OCI-LY3 (cell line): ENCODE measurements at regions not wholly inside any gene's neighbourhood (a gene's known extent, or its start where the extent isn't known, plus 50 kb on each side); places are given as distances from the start of the nearest gene placed in this dataset.
"Not testable (repeated sequence)": the region's sequence is repeated elsewhere in the genome, so short reads cannot be mapped to it uniquely, and the experiment has no call there.

Source experiments
- H2AFZ ChIP-seq: fragments of 200-600, 300-600 bp; shearing (Covaris generic); 2 replicates; pipeline ENCODE4 v1.6.0; 2014; ENCODE audit warnings: antibody characterized with exemption, low read depth, low read length
- H3K27ac ChIP-seq: fragments of 200-600, 300-600 bp; sonication (generic); 2 replicates; pipeline ENCODE4 v1.5.1; 2014; ENCODE audit warnings: mild to moderate bottlenecking, low read length, moderate library complexity, mixed read lengths
- H3K27me3 ChIP-seq: fragments of 200-600, 300-600 bp; sonication (generic); 2 replicates; pipeline ENCODE4 v1.6.1; 2014; ENCODE audit warnings: low read depth, low read length, mixed read lengths
- H3K36me3 ChIP-seq: fragments of 200-600, 300-600 bp; sonication (generic); replicated peaks from 2 replicates; pipeline ENCODE3; 2014; ENCODE audit warnings: low read depth, low read length, mixed read lengths
- H3K4me1 ChIP-seq: fragments of 300-600, 200-600 bp; sonication (generic); 2 replicates; pipeline ENCODE4 v1.6.1; 2014; ENCODE audit warnings: low read length, mixed read lengths
- H3K4me2 ChIP-seq: fragments of 200-600, 300-600 bp; sonication (generic); 2 replicates; pipeline ENCODE4 v1.6.1; 2014; ENCODE audit warnings: low read length, mixed read lengths
- H3K4me3 ChIP-seq: fragments of 300-600, 200-600 bp; sonication (generic); 2 replicates; pipeline ENCODE4 v1.5.1; 2014; ENCODE audit warnings: antibody characterized with exemption, mild to moderate bottlenecking, low read length, moderate library complexity
- H3K79me2 ChIP-seq: fragments of 300-600, 200-600 bp; shearing (Covaris generic); 2 replicates; pipeline ENCODE4 v1.6.1; 2014; ENCODE audit warnings: mild to moderate bottlenecking, low read length, mixed read lengths
- H3K9ac ChIP-seq: fragments of 300-600, 200-600 bp; shearing (Covaris generic); 2 replicates; pipeline ENCODE4 v1.6.0; 2014; ENCODE audit warnings: mild to moderate bottlenecking, low read length, moderate library complexity
- H3K9me3 ChIP-seq: fragments of 200-600, 300-600 bp; shearing (Covaris generic); 2 replicates; pipeline ENCODE4 v1.6.1; 2014; ENCODE audit warnings: low read length, mixed read lengths; ENCODE audit not compliant: insufficient read depth
- H4K20me1 ChIP-seq: fragments of 200-600, 300-600 bp; sonication (generic); 2 replicates; pipeline ENCODE4 v1.6.1; 2016; ENCODE audit warnings: low read length, mixed read lengths; ENCODE audit not compliant: insufficient read depth
- CTCF ChIP-seq: fragments of 200-600, 300-600 bp; sonication (generic); IDR thresholded peaks from 2 replicates; pipeline ENCODE4 v1.5.1; 2014; ENCODE audit warnings: antibody characterized with exemption, low read length, low read depth
- EZH2phosphoT487 ChIP-seq: fragments of 200-600 bp; shearing (Covaris generic); IDR thresholded peaks from 2 replicates; pipeline ENCODE4 v1.6.1; 2018; ENCODE audit warnings: antibody characterized with exemption, mixed run types, low read depth

GRCh38 chr21:35163411-35163810, 114.3 kb upstream of the RUNX1 start:
- Histone ChIP-seq H3K4me1 (no peaks in the 10 kb centered on the region), H3K4me3 (no peak overlapping the region)

GRCh38 chr21:35162831-35163230, 113.7 kb upstream of the RUNX1 start:
- Histone ChIP-seq H3K4me2 (no peak overlapping the region), H2AFZ (no peak overlapping the region)

More at GRCh38 chr21:35163411-35163810, 114.3 kb upstream of the RUNX1 start:
- Histone ChIP-seq H3K27ac (no peak overlapping the region), H4K20me1 (no peaks in the 10 kb centered on the region), H3K27me3 (no peaks in the 10 kb centered on the region), H3K36me3 (no peaks in the 10 kb centered on the region), H3K79me2 (no peaks in the 10 kb centered on the region), H3K4me2 (no peak overlapping the region), H2AFZ (no peak overlapping the region), H3K9me3 (no peaks in the 10 kb centered on the region), H3K9ac (no peak overlapping the region)
- no peak for TF ChIP-seq EZH2phosphoT487
- TF ChIP-seq CTCF: no peak

GRCh38 chr21:35159881-35160280, 110.8 kb upstream of the RUNX1 start:
- no peak overlapping the region for H3K9ac ChIP-seq
- H4K20me1 ChIP-seq: no peaks in the 10 kb centered on the region
- H2AFZ ChIP-seq: no peak overlapping the region
- TF ChIP-seq EZH2phosphoT487: no peak
- TF ChIP-seq CTCF: no peak
- H3K4me3 ChIP-seq: no peak overlapping the region
- no peak overlapping the region for H3K4me2 ChIP-seq
- H3K9me3 ChIP-seq: 0 out of 2 replicates have a peak, but pooled peaks cover 4% of the 10 kb centered on the region
- no peaks in the 10 kb centered on the region for H3K27me3 ChIP-seq
- H3K4me1 ChIP-seq: 0 out of 2 replicates have a peak, but pooled peaks cover 2% of the 10 kb centered on the region
- H3K27ac ChIP-seq: no peak overlapping the region
- H3K36me3 ChIP-seq: no peaks in the 10 kb centered on the region
- no peaks in the 10 kb centered on the region for H3K79me2 ChIP-seq

More at GRCh38 chr21:35162831-35163230, 113.7 kb upstream of the RUNX1 start:
- Histone ChIP-seq H3K9ac (no peak overlapping the region), H3K4me1 (no peaks in the 10 kb centered on the region), H3K27me3 (no peaks in the 10 kb centered on the region), H3K27ac (no peak overlapping the region), H3K36me3 (no peaks in the 10 kb centered on the region), H4K20me1 (no peaks in the 10 kb centered on the region), H3K79me2 (no peaks in the 10 kb centered on the region), H3K9me3 (no peaks in the 10 kb centered on the region), H3K4me3 (no peak overlapping the region)
- TF ChIP-seq EZH2phosphoT487 (no peak), CTCF (no peak)

- not testable (repeated sequence) for H3K9me3 ChIP-seq, H3K9ac ChIP-seq, H3K79me2 ChIP-seq, H3K36me3 ChIP-seq, H3K4me1 ChIP-seq, H3K4me3 ChIP-seq, H3K4me2 ChIP-seq, H4K20me1 ChIP-seq, H2AFZ ChIP-seq, H3K27me3 ChIP-seq, H3K27ac ChIP-seq
Measured at GRCh38 chr21:35157374-35157773, 108.3 kb upstream of the RUNX1 start.
